Keratinocyte (primary cell): ENCODE measurements at regions not wholly inside any gene's neighbourhood (a gene's known extent, or its start where the extent isn't known, plus 50 kb on each side); places are given as distances from the start of the nearest gene placed in this dataset.

Experiments used
- DNase-seq: peaks from one replicate; pipeline ENCODE4 v3.0.0-alpha.2; 2011; ENCODE audit warnings: low read depth, missing footprints, low spot score
- FAIRE-seq: peaks from 2 replicates; lab custom pipeline; 2011; peaks lifted over from hg19 to GRCh38; lab: Jason Lieb, UNC
- H2AFZ ChIP-seq: 2 replicates; pipeline ENCODE4 v1.6.0; 2012; ENCODE audit warnings: low read length, control low read depth, inconsistent platforms; ENCODE audit not compliant: control insufficient read depth
- H3K27ac ChIP-seq: 2 replicates; pipeline ENCODE4 v1.5.1; 2011; ENCODE audit warnings: low read length; ENCODE audit not compliant: control insufficient read depth, insufficient read depth
- H3K27me3 ChIP-seq: 3 replicates; pipeline ENCODE4 v1.6.0; 2011; ENCODE audit warnings: low read length; ENCODE audit not compliant: control insufficient read depth, insufficient read depth; ENCODE audit errors: extremely low read depth
- H3K36me3 ChIP-seq, 2 experiments: 2 replicates in 1 of 2; 3 replicates in 1 of 2; pipeline ENCODE4 v1.5.1; 2011; ENCODE audit warnings: low read length in 2 of 2, mild to moderate bottlenecking in 1 of 2; ENCODE audit not compliant: control insufficient read depth in 2 of 2, insufficient read depth in 2 of 2; ENCODE audit errors: extremely low read depth in 1 of 2
- H3K4me1 ChIP-seq: 3 replicates; pipeline ENCODE4 v1.5.1; 2011; ENCODE audit warnings: low read length; ENCODE audit not compliant: control insufficient read depth, insufficient read depth; ENCODE audit errors: extremely low read depth
- H3K4me2 ChIP-seq: 3 replicates; pipeline ENCODE4 v1.6.0; 2011; ENCODE audit warnings: low read depth, low read length; ENCODE audit not compliant: control insufficient read depth, insufficient read depth; ENCODE audit errors: extremely low read depth
- H3K4me3 ChIP-seq, 3 experiments: fragments of 200-600 bp in 1 of 3; sonication (generic) in 1 of 3; 2 replicates in 2 of 3; 3 replicates in 1 of 3; pipeline ENCODE4 v1.5.1; 2011 to 2016; ENCODE audit warnings: low read length in 3 of 3, mild to moderate bottlenecking in 3 of 3, control low read depth in 2 of 3, inconsistent platforms in 1 of 3, low read depth in 1 of 3, mixed read lengths in 1 of 3, mixed run types in 1 of 3, moderate library complexity in 1 of 3; ENCODE audit not compliant: control insufficient read depth in 2 of 3, insufficient read depth in 2 of 3; ENCODE audit errors: extremely low read depth in 1 of 3
- H3K79me2 ChIP-seq: 2 replicates; pipeline ENCODE4 v1.6.0; 2012; ENCODE audit warnings: low read length; ENCODE audit not compliant: control insufficient read depth, insufficient read depth
- H3K9ac ChIP-seq: 3 replicates; pipeline ENCODE4 v1.6.0; 2011; ENCODE audit warnings: low read length; ENCODE audit not compliant: control insufficient read depth, insufficient read depth; ENCODE audit errors: extremely low read depth
- H3K9me1 ChIP-seq: 3 replicates; pipeline ENCODE4 v1.6.0; 2011; ENCODE audit warnings: low read length; ENCODE audit not compliant: control insufficient read depth, insufficient read depth; ENCODE audit errors: extremely low read depth
- H3K9me3 ChIP-seq: 2 replicates; pipeline ENCODE4 v1.5.1; 2012; ENCODE audit warnings: low read depth, low read length; ENCODE audit not compliant: control insufficient read depth
- H4K20me1 ChIP-seq: 3 replicates; pipeline ENCODE4 v1.6.0; 2011; ENCODE audit warnings: low read length; ENCODE audit not compliant: control insufficient read depth, insufficient read depth; ENCODE audit errors: extremely low read depth
- CTCF ChIP-seq, 3 experiments: IDR thresholded peaks in 1 of 3; conservative IDR thresholded peaks in 1 of 3; optimal IDR thresholded peaks in 1 of 3; 2 replicates in 2 of 3; 3 replicates in 1 of 3; pipeline versions ENCODE3 to v1.5.1; 2011; ENCODE audit warnings: low read length in 3 of 3, mild to moderate bottlenecking in 3 of 3, moderate library complexity in 2 of 3, control low read depth in 1 of 3, inconsistent platforms in 1 of 3; ENCODE audit not compliant: insufficient read depth in 2 of 3; ENCODE audit errors: extremely low read depth in 1 of 3
- EZH2 ChIP-seq: IDR thresholded peaks from one replicate; pipeline ENCODE4 v1.6.1; 2012; ENCODE audit warnings: inconsistent platforms, mild to moderate bottlenecking, low read length, moderate library complexity
- dilution Hi-C: fragments of 300-500 bp; cut with MboI; formaldehyde crosslinking; loops from one replicate; pipeline ENCODE4 v1.7.0; 2020; ENCODE audit warnings: low sequenced_read_pairs; ENCODE audit not compliant: extremely low pct_ligation_motif_present

- DNase-seq = no peak
- H3K4me3 ChIP-seq = no peak overlapping the region
- H3K9ac ChIP-seq = no peak overlapping the region
- no peaks in the 10 kb centered on the region for H3K79me2 ChIP-seq
- no peak overlapping the region for H3K27ac ChIP-seq
- H2AFZ ChIP-seq = no peak overlapping the region
- no peaks in the 10 kb centered on the region for H3K9me1 ChIP-seq
- dilution Hi-C loops = no loop called here
- H3K4me1 ChIP-seq = peaks cover 5% of the 10 kb centered on the region
- H3K4me2 ChIP-seq = no peak overlapping the region
- no peaks in the 10 kb centered on the region for H3K27me3 ChIP-seq
- no peaks in the 10 kb centered on the region for H3K9me3 ChIP-seq
- no peak for FAIRE-seq
- no peaks in the 10 kb centered on the region for H3K36me3 ChIP-seq
- H4K20me1 ChIP-seq = no peaks in the 10 kb centered on the region
- TF ChIP-seq EZH2 (no peak), CTCF (optimal IDR thresholded peaks at IDR 0.05 in 1 of 3, IDR thresholded peaks at IDR 0.05 in 1 of 3, conservative IDR thresholded peaks at IDR 0.05 in 1 of 3; ENCODE audit: extremely low read depth in 1 of 3, insufficient read depth in 2 of 3, low read length in 3 of 3) (no peak)
Measured at GRCh38 chr1:208888376-208888775, 644.2 kb upstream of the PLXNA2 start.

GRCh38 chr1:208892147-208892546, 648.0 kb upstream of the PLXNA2 start:
- Histone ChIP-seq H2AFZ (no peak overlapping the region), H3K9me1 (no peaks in the 10 kb centered on the region), H3K27ac (no peak overlapping the region), H3K4me1 (no peaks in the 10 kb centered on the region), H3K4me3 (no peak overlapping the region), H3K27me3 (no peaks in the 10 kb centered on the region), H3K9me3 (no peaks in the 10 kb centered on the region), H3K79me2 (no peaks in the 10 kb centered on the region), H3K9ac (no peak overlapping the region), H3K36me3 (no peaks in the 10 kb centered on the region), H4K20me1 (no peaks in the 10 kb centered on the region), H3K4me2 (no peak overlapping the region)
- DNase-seq = no peak
- TF ChIP-seq EZH2 (no peak), CTCF (optimal IDR thresholded peaks at IDR 0.05 in 1 of 3, IDR thresholded peaks at IDR 0.05 in 1 of 3, conservative IDR thresholded peaks at IDR 0.05 in 1 of 3; ENCODE audit: extremely low read depth in 1 of 3, insufficient read depth in 2 of 3, low read length in 3 of 3) (no peak)
- FAIRE-seq = no peak
- dilution Hi-C loops = no loop called here
